ENCODE measurements at regions not wholly inside any gene's neighbourhood (a gene's known extent, or its start where the extent isn't known, plus 50 kb on each side); places are given as distances from the start of the nearest gene placed in this dataset.

GRCh38 chr2:173578404-173579107 is 223.9 kb downstream of the CDCA7 start:
- TF ChIP-seq CTCF (IDR thresholded peaks at IDR 0.05; ENCODE audit: borderline replicate concordance, extremely low read depth, low read length, poor library complexity, severe bottlenecking) (no peak), EZH2 (IDR thresholded peaks at IDR 0.05; ENCODE audit: borderline replicate concordance, low read depth, low read length, severe bottlenecking) (no peak)

All from DND-41 (cell line).